ENCODE measurements at regions not wholly inside any gene's neighbourhood (a gene's known extent, or its start where the extent isn't known, plus 50 kb on each side); places are given as distances from the start of the nearest gene placed in this dataset.

DNA sequence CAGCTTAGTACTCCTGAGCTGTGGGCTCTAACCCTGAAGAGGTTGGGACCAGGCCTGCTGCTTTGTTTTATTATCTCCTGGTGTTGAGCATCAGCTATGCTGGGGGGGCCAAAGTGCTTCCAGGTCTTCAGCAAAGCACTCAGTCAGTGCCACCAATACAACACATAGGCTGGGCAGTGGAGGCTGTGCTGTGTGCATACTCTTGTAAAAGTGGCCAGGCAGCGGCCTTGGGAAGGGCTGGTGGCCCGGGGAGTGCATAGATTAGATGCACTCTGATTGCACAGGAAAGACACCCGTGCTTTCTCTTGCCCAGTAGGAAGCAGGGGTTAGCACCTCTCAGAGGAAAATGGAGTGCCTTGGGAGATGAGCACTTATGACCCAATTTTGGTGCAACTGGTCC, 534.0 kb downstream of the ARAP2 start:
- DNase-seq (ENCODE audit: low spot score) (no peak), ATAC-seq (ENCODE audit: low FRiP score) (no peak)
- no peak for TF ChIP-seq CTCF (IDR thresholded peaks at IDR 0.05)

DNA sequence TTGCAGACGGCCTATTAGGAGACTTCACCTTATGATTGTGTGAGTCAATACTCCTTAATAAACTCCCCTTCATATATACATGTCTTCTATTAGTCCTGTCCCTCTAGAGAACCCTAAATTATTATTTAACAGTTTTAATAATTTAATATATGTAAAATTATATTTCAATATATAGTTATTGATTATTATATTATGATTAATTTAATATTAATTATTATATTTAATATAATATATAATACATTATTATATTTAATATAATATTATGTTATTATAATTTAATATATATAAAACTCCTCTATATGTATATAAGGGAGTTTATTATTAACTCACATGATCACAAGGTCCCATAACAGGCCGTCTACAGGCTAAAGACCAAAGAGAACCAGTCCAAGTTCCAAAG, 533.2 kb downstream of the ARAP2 start:
- no peak for TF ChIP-seq CTCF (IDR thresholded peaks at IDR 0.05)
- no peak for DNase-seq (ENCODE audit: low spot score)
- no peak for ATAC-seq (ENCODE audit: low FRiP score)

DNA sequence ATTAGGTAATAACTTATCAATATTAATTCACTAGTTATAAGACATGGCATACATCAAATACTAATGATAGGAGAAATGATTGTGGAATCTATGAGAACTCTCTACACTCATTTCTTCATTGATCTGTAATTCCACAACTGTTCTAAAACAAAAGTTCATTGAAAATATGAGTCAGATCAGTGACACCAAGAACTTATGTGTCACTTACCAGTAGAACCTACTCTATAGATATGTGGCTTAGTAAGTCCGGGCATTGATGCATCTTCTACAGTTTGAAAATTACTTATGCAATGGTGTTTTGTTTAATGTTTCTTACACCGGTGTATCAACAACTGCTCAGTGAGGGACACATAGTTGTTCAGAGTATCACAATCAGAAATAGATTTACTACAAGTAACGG, 520.3 kb downstream of the ARAP2 start:
- DNase-seq (ENCODE audit: low spot score) (no peak), ATAC-seq (ENCODE audit: low FRiP score) (no peak)
- TF ChIP-seq CTCF (IDR thresholded peaks at IDR 0.05): no peak

GRCh38 chr4:35725131-35725530, 519.2 kb downstream of the ARAP2 start:
- TF ChIP-seq CTCF (IDR thresholded peaks at IDR 0.05): no peak
- ATAC-seq (ENCODE audit: low FRiP score): no peak

DNA sequence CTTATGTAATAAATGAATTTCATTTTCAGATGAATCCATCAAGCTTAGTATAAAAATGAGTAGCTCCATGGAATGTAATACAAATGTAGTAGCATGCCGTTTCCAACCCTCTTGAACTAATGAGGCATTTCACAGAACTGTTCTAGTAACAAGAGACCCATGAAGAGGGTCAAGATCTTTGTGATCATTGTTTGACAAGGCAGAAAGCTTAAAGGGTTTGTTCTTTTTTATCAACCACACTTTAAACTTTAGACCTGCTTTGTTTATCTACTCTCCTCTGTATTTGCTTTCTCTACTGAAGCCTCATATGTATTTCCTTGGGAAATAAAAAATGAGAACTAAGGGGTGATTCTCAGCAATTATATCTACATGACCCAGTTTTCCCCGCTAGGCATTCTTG, 513.9 kb downstream of the ARAP2 start:
- ATAC-seq (ENCODE audit: low FRiP score): no peak
- TF ChIP-seq CTCF (IDR thresholded peaks at IDR 0.05): no peak
- DNase-seq (ENCODE audit: low spot score): no peak

More at GRCh38 chr4:35725131-35725530, 519.2 kb downstream of the ARAP2 start:
- DNase-seq (ENCODE audit: low spot score): no peak

- TF ChIP-seq CTCF (IDR thresholded peaks at IDR 0.05): no peak
- no peak for ATAC-seq (ENCODE audit: low FRiP score)
- DNase-seq (ENCODE audit: low spot score): no peak
Observed at GRCh38 chr4:35734381-35735098, 509.8 kb downstream of the ARAP2 start.

- no peak for TF ChIP-seq CTCF (IDR thresholded peaks at IDR 0.05)
- DNase-seq (ENCODE audit: low spot score): no peak
- ATAC-seq (ENCODE audit: low FRiP score): no peak
Observed at GRCh38 chr4:35739308-35739707, 505.0 kb downstream of the ARAP2 start.

All from omental fat pad (tissue), 3 donors.